SK-N-SH treated with all-trans-retinoic acid at 6 μM for 48 hours (cell line): ENCODE measurements at regions not wholly inside any gene's neighbourhood (a gene's known extent, or its start where the extent isn't known, plus 50 kb on each side); places are given as distances from the start of the nearest gene placed in this dataset.

Experiments used
- CSRNP3 ChIP-seq: fragments of 250-450 bp; sonication (Bioruptor Pico); IDR thresholded peaks from 2 replicates; pipeline ENCODE4 v1.5.1; 2021; ENCODE audit warnings: mild to moderate bottlenecking, moderate library complexity
- OSR1 ChIP-seq: fragments of 250-450 bp; sonication (Bioruptor Pico); IDR thresholded peaks from 2 replicates; pipeline ENCODE4 v1.8.0; 2022; ENCODE audit warnings: moderate library complexity, mild to moderate bottlenecking, inconsistent platforms
- ZFP3 ChIP-seq: fragments of 250-450 bp; sonication (Bioruptor Pico); IDR thresholded peaks from 2 replicates; pipeline ENCODE4 v1.5.0; 2020; ENCODE audit warnings: mild to moderate bottlenecking, moderate library complexity
- ZNF70 ChIP-seq: fragments of 450-650 bp; formaldehyde crosslinking; IDR thresholded peaks from 2 replicates; pipeline ENCODE4 v1.5.0; 2020; ENCODE audit warnings: mild to moderate bottlenecking, moderate library complexity
- TF ChIP-seq, protein P1 (sequence below): fragments of 250-450 bp; sonication (Bioruptor Pico); IDR thresholded peaks from 2 replicates; pipeline ENCODE4 v1.5.1; 2020; ENCODE audit warnings: low read depth, mild to moderate bottlenecking, moderate library complexity

GRCh38 chr13:82912564-82912963 lies 969.7 kb downstream of the SLITRK1 start:
- TF ChIP-seq ZFP3, result no peak
- no peak for TF ChIP-seq CSRNP3
- TF ChIP-seq OSR1 (CRISPR knock-in tag), result no peak
- TF ChIP-seq, protein P1, sequence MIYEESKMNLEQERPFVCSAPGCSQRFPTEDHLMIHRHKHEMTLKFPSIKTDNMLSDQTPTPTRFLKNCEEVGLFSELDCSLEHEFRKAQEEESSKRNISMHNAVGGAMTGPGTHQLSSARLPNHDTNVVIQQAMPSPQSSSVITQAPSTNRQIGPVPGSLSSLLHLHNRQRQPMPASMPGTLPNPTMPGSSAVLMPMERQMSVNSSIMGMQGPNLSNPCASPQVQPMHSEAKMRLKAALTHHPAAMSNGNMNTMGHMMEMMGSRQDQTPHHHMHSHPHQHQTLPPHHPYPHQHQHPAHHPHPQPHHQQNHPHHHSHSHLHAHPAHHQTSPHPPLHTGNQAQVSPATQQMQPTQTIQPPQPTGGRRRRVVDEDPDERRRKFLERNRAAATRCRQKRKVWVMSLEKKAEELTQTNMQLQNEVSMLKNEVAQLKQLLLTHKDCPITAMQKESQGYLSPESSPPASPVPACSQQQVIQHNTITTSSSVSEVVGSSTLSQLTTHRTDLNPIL (CRISPR knock-in tag), result no peak
- no peak for TF ChIP-seq ZNF70 (CRISPR knock-in tag)
